Neural progenitor cell (in vitro differentiated cells): ENCODE measurements at regions not wholly inside any gene's neighbourhood (a gene's known extent, or its start where the extent isn't known, plus 50 kb on each side); places are given as distances from the start of the nearest gene placed in this dataset.

ENCODE experiments used
- CTCF ChIP-seq: fragments of 200-600 bp; sonication (generic); IDR thresholded peaks from 2 replicates; pipeline ENCODE4 v1.5.1; 2017; ENCODE audit warnings: antibody characterized with exemption, mild to moderate bottlenecking
- EZH2 ChIP-seq: fragments of 200-600 bp; sonication (generic); IDR thresholded peaks from 2 replicates; pipeline ENCODE4 v1.6.1; 2017; ENCODE audit warnings: antibody characterized with exemption, mild to moderate bottlenecking, moderate library complexity
- EZH2phosphoT487 ChIP-seq: fragments of 200-600 bp; sonication (generic); IDR thresholded peaks from 2 replicates; pipeline ENCODE4 v1.6.1; 2017; ENCODE audit warnings: antibody characterized with exemption

- no peak for TF ChIP-seq CTCF
- TF ChIP-seq EZH2: no peak
- TF ChIP-seq EZH2phosphoT487: no peak
These were observed 172.2 kb upstream of the RRP15 start for GRCh38 chr1:218112862-218113261.
